CD14-positive monocyte (primary cell): ENCODE measurements at regions not wholly inside any gene's neighbourhood (a gene's known extent, or its start where the extent isn't known, plus 50 kb on each side); places are given as distances from the start of the nearest gene placed in this dataset.

ENCODE experiments used
- DNase-seq, 3 donors: peaks; one replicate each; pipeline ENCODE4 v3.0.0-alpha.2; 2011 to 2022
- H2AFZ ChIP-seq: 2 replicates; pipeline ENCODE4 v1.6.0; 2012; ENCODE audit warnings: mild to moderate bottlenecking, low read depth, low read length, inconsistent platforms; ENCODE audit not compliant: insufficient read depth, poor library complexity, severe bottlenecking
- H3K27ac ChIP-seq, 2 donors: 1 replicate in 1 of 2; 2 replicates in 1 of 2; pipeline ENCODE4 v1.5.1; 2012 to 2013; ENCODE audit warnings: low read length in 2 of 2, control low read depth in 1 of 2, inconsistent platforms in 1 of 2, low read depth in 1 of 2, mild to moderate bottlenecking in 1 of 2
- H3K27me3 ChIP-seq, 2 donors: one replicate each; pipeline versions ENCODE4 v1.6.0 to v1.6.1; 2011 to 2013; ENCODE audit warnings: low read length in 2 of 2; ENCODE audit not compliant: control insufficient read depth in 2 of 2, insufficient read depth in 2 of 2
- H3K36me3 ChIP-seq, 2 donors: replicated peaks in 1 of 2; 1 replicate in 1 of 2; 2 replicates in 1 of 2; pipeline versions ENCODE4 v1.5.1 to v1.6.1; 2012 to 2013; ENCODE audit warnings: low read length in 2 of 2, control low read depth in 1 of 2, inconsistent platforms in 1 of 2, mild to moderate bottlenecking in 1 of 2; ENCODE audit not compliant: insufficient read depth in 2 of 2, control insufficient read depth in 1 of 2
- H3K4me1 ChIP-seq, 2 donors: 1 replicate in 1 of 2; 2 replicates in 1 of 2; pipeline versions ENCODE4 v1.5.1 to v1.6.1; 2012 to 2013; ENCODE audit warnings: low read length in 2 of 2, control low read depth in 1 of 2, inconsistent platforms in 1 of 2, mild to moderate bottlenecking in 1 of 2, moderate library complexity in 1 of 2; ENCODE audit not compliant: insufficient read depth in 2 of 2, control insufficient read depth in 1 of 2
- H3K4me2 ChIP-seq: replicated peaks from 2 replicates; pipeline ENCODE3; 2012; ENCODE audit warnings: low read length, moderate library complexity, mild to moderate bottlenecking; ENCODE audit not compliant: poor library complexity, severe bottlenecking; ENCODE audit errors: extremely low read depth
- H3K4me3 ChIP-seq, 3 experiments: fragments of 200-600 bp in 1 of 3; sonication (generic) in 1 of 3; replicated peaks in 1 of 3; 1 replicate in 2 of 3; 2 replicates in 1 of 3; pipeline ENCODE4 v1.5.1; 2011 to 2013; ENCODE audit warnings: low read length in 3 of 3, mild to moderate bottlenecking in 3 of 3, control low read depth in 2 of 3, low read depth in 2 of 3, inconsistent platforms in 1 of 3, moderate library complexity in 1 of 3
- H3K79me2 ChIP-seq: 2 replicates; pipeline ENCODE4 v1.6.0; 2012; ENCODE audit warnings: mild to moderate bottlenecking, control low read depth, inconsistent platforms, low read length, moderate library complexity; ENCODE audit not compliant: insufficient read depth
- H3K9ac ChIP-seq: 2 replicates; pipeline ENCODE4 v1.6.0; 2017; ENCODE audit warnings: low read length, mild to moderate bottlenecking; ENCODE audit not compliant: insufficient read depth, poor library complexity, severe bottlenecking
- H3K9me3 ChIP-seq, 2 donors: replicated peaks in 1 of 2; 1 replicate in 1 of 2; 2 replicates in 1 of 2; pipeline versions ENCODE4 v1.5.1 to v1.6.1; 2012 to 2013; ENCODE audit warnings: low read length in 2 of 2, control low read depth in 1 of 2; ENCODE audit not compliant: control insufficient read depth in 1 of 2, insufficient read depth in 1 of 2
- H4K20me1 ChIP-seq: 2 replicates; pipeline ENCODE4 v1.6.0; 2012; ENCODE audit warnings: mild to moderate bottlenecking, low read length, control low read depth, moderate library complexity; ENCODE audit not compliant: insufficient read depth
- H3K27ac Mint-ChIP-seq, 7 donors: one replicate each; pipeline ENCODE4 v1.8.0; 2020; ENCODE audit warnings: mild to moderate bottlenecking in 7 of 7, mixed read lengths in 7 of 7, moderate library complexity in 6 of 7, inconsistent platforms in 2 of 7
- H3K27me3 Mint-ChIP-seq, 3 donors: one replicate each; pipeline ENCODE4 v1.8.0; 2021 to 2022; ENCODE audit warnings: low read depth in 3 of 3, mild to moderate bottlenecking in 3 of 3, mixed read lengths in 3 of 3, moderate library complexity in 3 of 3, inconsistent platforms in 1 of 3
- H3K36me3 Mint-ChIP-seq, 2 donors: one replicate each; pipeline ENCODE4 v1.8.0; 2020; ENCODE audit warnings: mixed read lengths in 2 of 2, inconsistent platforms in 1 of 2, mild to moderate bottlenecking in 1 of 2
- H3K4me1 Mint-ChIP-seq: one replicate; pipeline ENCODE4 v1.8.0; 2020; ENCODE audit warnings: mild to moderate bottlenecking, mixed read lengths
- H3K4me3 Mint-ChIP-seq, 2 donors: one replicate each; pipeline ENCODE4 v1.8.0; 2020; ENCODE audit warnings: mild to moderate bottlenecking in 2 of 2, mixed read lengths in 2 of 2, moderate library complexity in 1 of 2
- H3K9me3 Mint-ChIP-seq, 7 donors: one replicate each; pipeline ENCODE4 v1.8.0; 2020 to 2022; ENCODE audit warnings: mixed read lengths in 7 of 7, mild to moderate bottlenecking in 6 of 7, moderate library complexity in 6 of 7, inconsistent platforms in 2 of 7
- CTCF ChIP-seq: fragments of 200-600 bp; IDR thresholded peaks from one replicate; pipeline ENCODE4 v1.8.0; 2022; ENCODE audit warnings: antibody characterized with exemption, mild to moderate bottlenecking
- WGBS: methylation state at CpG from one replicate; pipeline ENCODE4 v1.1.5; 2013; ENCODE audit warnings: missing lambda C conversion rate; ENCODE audit not compliant: insufficient coverage; 5-methylcytosine and 5-hydroxymethylcytosine counted together
- intact Hi-C, 2 donors: fragments of 100-400 bp; cut with micrococcal nuclease; formaldehyde crosslinking; loops; one replicate each; pipeline versions ENCODE4 v1.15.0 to v1.15.1; 2023

GRCh38 chr12:65634061-65634460, 190.2 kb upstream of the HMGA2 start:
- no peaks in the 10 kb centered on the region for H3K4me1 Mint-ChIP-seq
- H3K4me2 ChIP-seq: no peak overlapping the region
- WGBS: 96% methylated on average over 3 of the region's 3 CpGs

GRCh38 chr12:65634626-65635331, 189.5 kb upstream of the HMGA2 start:
- no peaks in the 10 kb centered on the region for H3K36me3 Mint-ChIP-seq
- no peak overlapping the region for H3K4me3 Mint-ChIP-seq
- 97% methylated on average over 3 of the region's 6 CpGs for WGBS
- no peak overlapping the region for H3K4me2 ChIP-seq
- no peaks in the 10 kb centered on the region for H3K27me3 ChIP-seq
- DNase-seq: no peak
- H3K27ac ChIP-seq: no peak overlapping the region
- H4K20me1 ChIP-seq: no peaks in the 10 kb centered on the region
- TF ChIP-seq CTCF: no peak
- H3K4me1 Mint-ChIP-seq: no peaks in the 10 kb centered on the region
- no peaks in the 10 kb centered on the region for H3K79me2 ChIP-seq
- H3K27ac Mint-ChIP-seq: no peak overlapping the region
- H3K4me3 ChIP-seq: no peak overlapping the region
- intact Hi-C loops: no loop called here
- no peaks in the 10 kb centered on the region for H3K36me3 ChIP-seq
- H3K9me3 ChIP-seq: no peaks in the 10 kb centered on the region
- no peak overlapping the region for H3K9ac ChIP-seq
- H3K4me1 ChIP-seq: no peaks in the 10 kb centered on the region
- H2AFZ ChIP-seq: no peak overlapping the region
- peaks cover 1 to 7% (median 4%) of the 10 kb centered on the region in 3 donors for H3K27me3 Mint-ChIP-seq
- H3K9me3 Mint-ChIP-seq: peaks cover 0 to 4% (median 0%) of the 10 kb centered on the region in 7 donors

More at GRCh38 chr12:65634061-65634460, 190.2 kb upstream of the HMGA2 start:
- Mint-ChIP-seq H3K4me3 (no peak overlapping the region), H3K27me3 (peaks cover 1 to 7% (median 4%) of the 10 kb centered on the region in 3 donors), H3K36me3 (no peaks in the 10 kb centered on the region), H3K9me3 (peaks cover 0 to 4% (median 0%) of the 10 kb centered on the region in 7 donors), H3K27ac (no peak overlapping the region)
- Histone ChIP-seq H3K9ac (no peak overlapping the region), H4K20me1 (no peaks in the 10 kb centered on the region), H2AFZ (no peak overlapping the region), H3K4me1 (no peaks in the 10 kb centered on the region), H3K79me2 (no peaks in the 10 kb centered on the region), H3K36me3 (no peaks in the 10 kb centered on the region), H3K27me3 (no peaks in the 10 kb centered on the region), H3K4me3 (no peak overlapping the region), H3K9me3 (no peaks in the 10 kb centered on the region), H3K27ac (no peak overlapping the region)
- intact Hi-C loops: no loop called here
- no peak for TF ChIP-seq CTCF
- DNase-seq: no peak
